WTC11 (cell line): ENCODE measurements at regions not wholly inside any gene's neighbourhood (a gene's known extent, or its start where the extent isn't known, plus 50 kb on each side); places are given as distances from the start of the nearest gene placed in this dataset.

Experiments used
- ATAC-seq: fragments of 200-7000 bp; cut with Tn5 transposase; 2 replicates; pipeline ENCODE4 v1.10.0; 2021; ENCODE audit warnings: mild to moderate bottlenecking, moderate library complexity
- CTCF ChIA-PET: fragments of 300-600 bp; sonication (Branson Sonifier 250); formaldehyde crosslinking; loops from one replicate; lab custom pipeline; 2021; ENCODE audit warnings: antibody characterized with exemption; lab: Charles Lee
- POLR2A ChIA-PET: fragments of 350-600 bp; sonication (Branson Sonifier 250); formaldehyde crosslinking; loops from one replicate; lab custom pipeline; 2021; ENCODE audit warnings: antibody characterized with exemption; lab: Charles Lee
- DNase-seq: peaks from one replicate; pipeline ENCODE4 v3.0.0; 2021; ENCODE audit warnings: low spot score
- H3K27ac Mint-ChIP-seq: 2 replicates; pipeline ENCODE4 v1.8.0; 2021; ENCODE audit warnings: mixed read lengths
- H3K27me3 Mint-ChIP-seq: 2 replicates; pipeline ENCODE4 v1.8.0; 2021; ENCODE audit warnings: low read depth, mild to moderate bottlenecking, moderate library complexity, mixed read lengths
- H3K36me3 Mint-ChIP-seq: 2 replicates; pipeline ENCODE4 v1.8.0; 2021; ENCODE audit warnings: mixed read lengths
- H3K4me1 Mint-ChIP-seq: 2 replicates; pipeline ENCODE4 v1.8.0; 2022; ENCODE audit warnings: mixed read lengths
- H3K4me3 Mint-ChIP-seq: 2 replicates; pipeline ENCODE4 v1.8.0; 2021; ENCODE audit warnings: mild to moderate bottlenecking, moderate library complexity, mixed read lengths
- H3K9me3 Mint-ChIP-seq: 2 replicates; pipeline ENCODE4 v1.8.0; 2021; ENCODE audit warnings: mixed read lengths
- AFF4 ChIP-seq: sonication (generic); formaldehyde crosslinking; IDR thresholded peaks from 2 replicates; pipeline ENCODE4 v1.8.1; 2023; ENCODE audit warnings: mild to moderate bottlenecking, missing genetic modification reagents, borderline replicate concordance
- ATF1 ChIP-seq: sonication (generic); formaldehyde crosslinking; IDR thresholded peaks from 2 replicates; pipeline ENCODE4 v1.8.1; 2023; ENCODE audit warnings: mild to moderate bottlenecking, moderate library complexity, missing genetic modification reagents
- ATF3 ChIP-seq: sonication (generic); formaldehyde crosslinking; conservative IDR thresholded peaks from 2 replicates; pipeline ENCODE4 v1.8.1; 2022; ENCODE audit warnings: mild to moderate bottlenecking, missing genetic modification reagents
- E2F4 ChIP-seq: sonication (generic); formaldehyde crosslinking; IDR thresholded peaks from 2 replicates; pipeline ENCODE4 v1.8.1; 2022; ENCODE audit warnings: low read depth, mild to moderate bottlenecking, moderate library complexity, missing genetic modification reagents, borderline replicate concordance
- ELF4 ChIP-seq: sonication (generic); formaldehyde crosslinking; IDR thresholded peaks from 2 replicates; pipeline ENCODE4 v1.8.1; 2022; ENCODE audit warnings: low read depth, mild to moderate bottlenecking, moderate library complexity, missing genetic modification reagents
- ETV6 ChIP-seq: sonication (generic); formaldehyde crosslinking; IDR thresholded peaks from 2 replicates; pipeline ENCODE4 v1.8.1; 2022; ENCODE audit warnings: mild to moderate bottlenecking, missing genetic modification reagents
- FOXK1 ChIP-seq: sonication (generic); formaldehyde crosslinking; IDR thresholded peaks from 2 replicates; pipeline ENCODE4 v1.8.0; 2022; ENCODE audit warnings: mild to moderate bottlenecking, moderate library complexity, missing genetic modification reagents
- FOXP4 ChIP-seq: sonication (generic); formaldehyde crosslinking; IDR thresholded peaks from 2 replicates; pipeline ENCODE4 v1.8.0; 2022; ENCODE audit warnings: mild to moderate bottlenecking, missing genetic modification reagents
- HMGA2 ChIP-seq: fragments of 250-450 bp; sonication (Bioruptor Pico); IDR thresholded peaks from 2 replicates; pipeline ENCODE4 v1.4.0; 2021; ENCODE audit warnings: mild to moderate bottlenecking, moderate library complexity
- HMGXB4 ChIP-seq: sonication (generic); formaldehyde crosslinking; IDR thresholded peaks from 2 replicates; pipeline ENCODE4 v1.8.1; 2023; ENCODE audit warnings: mild to moderate bottlenecking, moderate library complexity, missing genetic modification reagents
- IRF1 ChIP-seq: sonication (generic); formaldehyde crosslinking; IDR thresholded peaks from 2 replicates; pipeline ENCODE4 v1.8.0; 2023; ENCODE audit warnings: missing genetic modification reagents
- MLX ChIP-seq: sonication (generic); formaldehyde crosslinking; IDR thresholded peaks from 2 replicates; pipeline ENCODE4 v1.8.1; 2023; ENCODE audit warnings: mild to moderate bottlenecking, missing genetic modification reagents, moderate library complexity
- NFATC4 ChIP-seq: fragments of 250-450 bp; sonication (Bioruptor Pico); IDR thresholded peaks from 2 replicates; pipeline ENCODE4 v1.9.0; 2021; ENCODE audit warnings: mild to moderate bottlenecking
- NFE2L1 ChIP-seq: sonication (generic); formaldehyde crosslinking; IDR thresholded peaks from 2 replicates; pipeline ENCODE4 v1.8.1; 2023; ENCODE audit warnings: missing genetic modification reagents
- NR2C2 ChIP-seq: sonication (generic); formaldehyde crosslinking; IDR thresholded peaks from 2 replicates; pipeline ENCODE4 v1.8.0; 2022; ENCODE audit warnings: mild to moderate bottlenecking, missing genetic modification reagents
- OVOL2 ChIP-seq: fragments of 250-450 bp; sonication (Bioruptor Pico); IDR thresholded peaks from 2 replicates; pipeline ENCODE4 v1.9.0; 2021; ENCODE audit warnings: mild to moderate bottlenecking, borderline replicate concordance
- RELA ChIP-seq: sonication (generic); formaldehyde crosslinking; IDR thresholded peaks from 2 replicates; pipeline ENCODE4 v1.8.1; 2022; ENCODE audit warnings: missing genetic modification reagents, mild to moderate bottlenecking, borderline replicate concordance
- SMAD4 ChIP-seq: sonication (generic); formaldehyde crosslinking; IDR thresholded peaks from 2 replicates; pipeline ENCODE4 v1.8.0; 2022; ENCODE audit warnings: mild to moderate bottlenecking, missing genetic modification reagents
- TP53 ChIP-seq: sonication (generic); formaldehyde crosslinking; IDR thresholded peaks from 2 replicates; pipeline ENCODE4 v1.8.1; 2023; ENCODE audit warnings: mild to moderate bottlenecking, missing genetic modification reagents
- USF2 ChIP-seq: sonication (generic); formaldehyde crosslinking; IDR thresholded peaks from 2 replicates; pipeline ENCODE4 v1.8.1; 2023; ENCODE audit warnings: mild to moderate bottlenecking, missing genetic modification reagents, moderate library complexity
- ZBTB21 ChIP-seq: sonication (generic); formaldehyde crosslinking; IDR thresholded peaks from 2 replicates; pipeline ENCODE4 v1.8.1; 2023; ENCODE audit warnings: mild to moderate bottlenecking, missing genetic modification reagents, borderline replicate concordance
- ZNF232 ChIP-seq: sonication (generic); formaldehyde crosslinking; IDR thresholded peaks from 2 replicates; pipeline ENCODE4 v1.8.0; 2022; ENCODE audit warnings: mild to moderate bottlenecking, missing genetic modification reagents
- ZNF423 ChIP-seq: fragments of 250-450 bp; sonication (Bioruptor Pico); IDR thresholded peaks from 2 replicates; pipeline ENCODE4 v2.1.2; 2022; ENCODE audit warnings: mild to moderate bottlenecking, moderate library complexity
- ZNF671 ChIP-seq: fragments of 250-450 bp; sonication (Bioruptor Pico); IDR thresholded peaks from 2 replicates; pipeline ENCODE4 v1.8.0; 2021; ENCODE audit warnings: mild to moderate bottlenecking

- no peak for TF ChIP-seq USF2
- TF ChIP-seq ATF1 = no peak
- no peak for TF ChIP-seq FOXK1 (CRISPR knock-in tag)
- TF ChIP-seq ETV6 (CRISPR knock-in tag) = no peak
- TF ChIP-seq IRF1 (CRISPR knock-in tag) = no peak
- no peak for TF ChIP-seq RELA (CRISPR knock-in tag)
- no peak for TF ChIP-seq ZNF423 (CRISPR knock-in tag)
- TF ChIP-seq ZBTB21 (CRISPR knock-in tag) = no peak
- TF ChIP-seq, all 79 proteins: peak for 0
Observed at GRCh38 chr19:57031106-57031505, 88.7 kb upstream of the USP29 start (continued).

- DNase-seq (no peak), ATAC-seq (no peak)
- Mint-ChIP-seq H3K9me3 (peaks cover 75% of the 10 kb centered on the region), H3K4me1 (no peaks in the 10 kb centered on the region), H3K27me3 (peaks cover 19% of the 10 kb centered on the region), H3K27ac (no peak overlapping the region), H3K36me3 (peaks cover 63% of the 10 kb centered on the region), H3K4me3 (no peak overlapping the region)
- CTCF ChIA-PET = no interaction called here
- TF ChIP-seq ATF1 (no peak), OVOL2 (CRISPR knock-in tag) (no peak), E2F4 (no peak), FOXP4 (CRISPR knock-in tag) (no peak), USF2 (no peak), ATF3 (CRISPR knock-in tag) (no peak), ELF4 (no peak), HMGXB4 (CRISPR knock-in tag) (no peak), NFATC4 (CRISPR knock-in tag) (no peak), MLX (no peak), AFF4 (CRISPR knock-in tag) (no peak), ZNF671 (CRISPR knock-in tag) (no peak), HMGA2 (no peak), SMAD4 (CRISPR knock-in tag) (no peak), NFE2L1 (no peak), ZNF232 (no peak), ZNF423 (CRISPR knock-in tag) (no peak), TP53 (CRISPR knock-in tag) (no peak), NR2C2 (CRISPR knock-in tag) (no peak)
- POLR2A ChIA-PET = no interaction called here
Observed at GRCh38 chr19:57033576-57033975, 86.2 kb upstream of the USP29 start.
